Naive B cell (primary cell): ENCODE measurements at regions not wholly inside any gene's neighbourhood (a gene's known extent, or its start where the extent isn't known, plus 50 kb on each side); places are given as distances from the start of the nearest gene placed in this dataset.

Experiments
- ATAC-seq, 2 donors: fragments of 150-1000 bp; cut with Tn5 transposase; 2 replicates each; pipeline ENCODE4 v1.10.0; 2021; ENCODE audit warnings: low read depth in 2 of 2, mild to moderate bottlenecking in 2 of 2, moderate library complexity in 2 of 2
- DNase-seq: peaks from one replicate; pipeline ENCODE4 v3.0.0; 2022
- H3K27ac Mint-ChIP-seq, 6 donors: one replicate each; pipeline ENCODE4 v1.8.0; 2020 to 2022; ENCODE audit warnings: mild to moderate bottlenecking in 6 of 6, mixed read lengths in 6 of 6, moderate library complexity in 5 of 6, inconsistent platforms in 2 of 6
- H3K27me3 Mint-ChIP-seq, 3 donors: one replicate each; pipeline ENCODE4 v1.8.0; 2021 to 2022; ENCODE audit warnings: mixed read lengths in 3 of 3, mild to moderate bottlenecking in 1 of 3
- H3K36me3 Mint-ChIP-seq, 2 donors: one replicate each; pipeline ENCODE4 v1.8.0; 2020 to 2022; ENCODE audit warnings: mixed read lengths in 2 of 2, inconsistent platforms in 1 of 2, mild to moderate bottlenecking in 1 of 2
- H3K4me1 Mint-ChIP-seq, 3 donors: one replicate each; pipeline ENCODE4 v1.8.0; 2020 to 2022; ENCODE audit warnings: mixed read lengths in 3 of 3, inconsistent platforms in 1 of 3, mild to moderate bottlenecking in 1 of 3, moderate library complexity in 1 of 3
- H3K4me3 Mint-ChIP-seq, 8 donors: one replicate each; pipeline ENCODE4 v1.8.0; 2020 to 2022; ENCODE audit warnings: mild to moderate bottlenecking in 8 of 8, mixed read lengths in 8 of 8, moderate library complexity in 8 of 8, inconsistent platforms in 2 of 8
- H3K9me3 Mint-ChIP-seq, 7 donors: one replicate each; pipeline ENCODE4 v1.8.0; 2020 to 2022; ENCODE audit warnings: mixed read lengths in 7 of 7, mild to moderate bottlenecking in 5 of 7, inconsistent platforms in 2 of 7, moderate library complexity in 1 of 7

DNA sequence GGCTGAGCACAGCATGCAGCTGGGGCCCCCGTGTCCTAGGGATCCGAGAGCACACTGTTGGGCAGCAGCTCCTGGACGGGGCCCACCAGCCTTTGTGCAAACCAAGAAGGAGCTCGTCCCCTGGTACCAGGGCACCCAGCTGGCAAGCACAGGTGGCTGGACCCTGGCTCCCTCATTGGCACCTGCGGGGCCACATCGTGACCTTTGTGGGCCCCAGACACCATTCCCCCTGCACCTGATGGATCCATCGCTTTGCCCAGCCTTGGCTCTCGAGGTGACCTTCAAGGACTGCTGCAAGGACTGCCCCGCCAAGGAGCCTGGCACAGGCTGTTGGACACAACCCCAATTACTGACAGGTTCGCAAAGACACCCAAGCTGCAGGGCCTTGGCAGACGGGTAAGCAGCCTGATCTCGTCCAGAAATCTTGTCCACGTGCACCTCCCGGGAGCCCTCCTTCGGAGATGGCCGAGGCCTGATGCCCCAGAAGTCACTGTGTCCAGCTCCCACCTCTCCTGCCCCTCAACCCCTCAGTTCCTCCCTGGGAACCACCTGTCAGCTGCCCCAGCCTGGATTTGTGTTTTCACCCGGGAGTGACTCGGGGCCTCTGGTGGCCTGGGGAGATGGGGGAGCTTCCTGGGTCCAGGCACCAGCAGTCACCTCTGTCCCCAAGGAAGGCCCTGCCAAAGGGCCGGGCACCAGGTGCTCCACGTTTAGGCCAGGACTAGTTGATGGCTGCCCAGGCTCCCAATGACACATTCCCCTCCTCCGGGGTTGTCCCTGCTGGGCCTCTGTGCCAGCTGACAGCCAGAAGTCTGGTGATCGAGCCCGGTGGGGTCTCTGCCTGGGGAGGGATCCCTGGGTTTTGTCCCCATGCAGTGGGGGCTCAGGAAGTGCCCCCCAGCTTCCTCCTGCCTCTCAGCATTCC lies 137.1 kb upstream of the PPP1R26 start:
- no peak overlapping the region for H3K4me3 Mint-ChIP-seq
- H3K36me3 Mint-ChIP-seq, result no peaks in the 10 kb centered on the region
- no peaks in the 10 kb centered on the region for H3K4me1 Mint-ChIP-seq
- H3K9me3 Mint-ChIP-seq, result no peaks in the 10 kb centered on the region
- H3K27me3 Mint-ChIP-seq, result peaks cover 8 to 53% (median 24%) of the 10 kb centered on the region in 3 donors
- H3K27ac Mint-ChIP-seq, result no peak overlapping the region
- no peak for ATAC-seq
- no peak for DNase-seq

DNA sequence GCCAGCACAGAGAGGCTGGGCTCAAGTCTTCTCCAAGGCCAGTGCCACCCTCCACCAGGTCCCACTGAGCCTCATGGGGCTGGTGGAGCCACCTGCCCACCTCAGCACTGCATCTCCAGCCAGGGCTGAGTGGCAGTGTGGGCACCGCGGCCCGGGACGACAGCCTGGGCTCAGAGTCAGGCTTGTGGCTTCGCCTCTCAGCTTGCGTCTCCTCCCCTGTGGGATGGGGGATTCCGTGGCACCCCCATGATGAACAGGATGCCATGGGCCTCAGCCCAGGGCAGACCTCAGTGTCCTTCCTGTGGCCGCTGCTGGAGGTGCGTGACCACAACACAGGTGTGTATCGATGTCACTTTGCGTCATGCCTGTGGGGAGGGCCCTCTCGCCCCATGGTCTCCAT lies 136.4 kb upstream of the PPP1R26 start:
- Mint-ChIP-seq H3K4me1 (no peaks in the 10 kb centered on the region), H3K27me3 (peaks cover 14 to 53% (median 28%) of the 10 kb centered on the region in 3 donors), H3K4me3 (no peak overlapping the region), H3K36me3 (no peaks in the 10 kb centered on the region), H3K9me3 (no peaks in the 10 kb centered on the region), H3K27ac (no peak overlapping the region)
- DNase-seq (no peak), ATAC-seq (no peak)

DNA sequence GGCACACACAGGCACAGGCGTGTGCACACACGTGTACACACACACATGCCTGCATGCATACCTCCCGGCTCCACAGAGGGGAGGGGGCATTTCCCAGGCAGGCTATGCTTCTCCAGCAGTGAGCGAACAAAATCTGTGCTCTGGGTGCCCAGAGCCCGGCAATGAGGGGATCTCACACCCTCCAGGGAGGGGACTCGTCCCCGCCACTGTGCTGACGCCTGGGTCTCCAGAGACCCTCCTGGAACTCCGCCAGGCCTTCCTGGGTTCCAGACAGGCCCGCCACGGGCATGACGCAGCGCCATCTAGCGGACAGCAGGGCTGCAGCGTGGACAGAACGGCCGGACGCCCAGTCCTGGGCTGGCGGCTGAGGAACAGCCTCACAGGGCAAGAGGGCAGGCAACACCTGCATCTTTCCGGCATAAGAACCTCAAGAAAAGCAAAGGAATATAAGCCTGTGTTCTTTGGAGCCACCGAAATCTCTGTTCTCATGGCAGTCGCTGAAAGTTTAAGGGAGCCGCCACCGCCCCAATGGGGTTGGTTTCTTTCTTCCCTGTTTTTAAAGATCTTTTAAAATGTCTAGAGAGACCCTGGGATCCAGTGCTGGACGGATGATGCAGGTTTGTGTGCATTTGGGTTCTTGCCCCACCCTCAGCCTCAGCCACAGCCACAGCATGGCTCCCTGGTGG lies 135.6 kb upstream of the PPP1R26 start:
- Mint-ChIP-seq H3K9me3 (no peaks in the 10 kb centered on the region), H3K27me3 (peaks cover 14 to 50% (median 28%) of the 10 kb centered on the region in 3 donors)
- no peak for ATAC-seq

DNA sequence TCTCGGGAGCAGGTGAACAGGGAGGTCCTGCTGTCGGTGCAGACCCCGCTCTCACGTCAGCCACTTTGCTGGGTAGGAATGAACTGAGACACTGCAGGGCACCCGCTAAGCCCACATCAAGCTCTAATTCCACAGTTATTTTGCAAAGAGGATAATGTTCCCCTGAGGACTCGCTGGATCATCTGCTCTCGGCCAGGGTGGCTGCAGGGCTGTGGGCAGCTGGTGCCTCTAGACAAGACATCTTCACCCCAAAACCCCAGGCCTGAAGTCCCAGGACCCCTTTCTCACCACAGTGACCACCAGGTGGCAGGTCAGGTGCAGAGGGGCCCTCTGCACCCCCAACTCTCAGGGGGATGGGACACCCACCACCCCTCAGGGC lies 135.1 kb upstream of the PPP1R26 start:
- peaks cover 14 to 52% (median 28%) of the 10 kb centered on the region in 3 donors for H3K27me3 Mint-ChIP-seq
- no peak for ATAC-seq

More for the DNA sequence above, 135.6 kb upstream of the PPP1R26 start:
- Mint-ChIP-seq H3K4me1 (no peaks in the 10 kb centered on the region), H3K27ac (no peak overlapping the region), H3K4me3 (no peak overlapping the region), H3K36me3 (no peaks in the 10 kb centered on the region)
- peak; percentile 17 for DNase-seq

DNA sequence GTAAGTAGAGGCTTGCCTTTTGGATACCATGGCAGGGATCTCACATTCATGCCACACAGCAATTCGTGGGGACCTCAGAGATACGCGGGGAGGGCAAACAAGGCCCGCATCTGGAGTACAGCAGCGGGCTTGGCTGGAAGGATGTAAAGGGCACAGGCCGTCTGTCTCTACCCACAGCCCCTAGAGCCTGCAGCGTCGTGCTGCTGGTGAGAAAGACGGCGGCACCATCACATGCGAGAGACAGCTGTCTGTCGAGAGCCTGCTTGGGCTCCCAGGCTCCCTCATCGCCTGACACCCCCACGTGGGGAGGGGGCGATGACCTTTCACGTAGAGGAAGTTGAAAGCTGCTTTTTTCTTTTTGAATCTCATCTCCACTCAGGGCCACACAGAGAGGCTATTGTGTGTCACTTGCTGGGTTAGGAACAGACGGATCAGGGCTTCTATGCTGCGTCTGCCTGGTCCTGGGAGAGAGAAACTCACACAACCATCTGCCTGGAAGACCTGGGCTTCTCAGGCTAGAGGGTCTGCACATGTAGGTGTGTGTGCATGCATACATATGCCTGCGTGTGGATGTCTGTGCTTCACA lies 134.6 kb upstream of the PPP1R26 start:
- Mint-ChIP-seq H3K27ac (peak overlapping the region in 2 of 6 donors; percentile 12 to 20), H3K36me3 (no peaks in the 10 kb centered on the region), H3K4me3 (no peak overlapping the region), H3K4me1 (no peaks in the 10 kb centered on the region), H3K9me3 (no peaks in the 10 kb centered on the region), H3K27me3 (peaks cover 18 to 52% (median 26%) of the 10 kb centered on the region in 3 donors)
- DNase-seq (no peak), ATAC-seq (no peak)

More for the DNA sequence above, 135.1 kb upstream of the PPP1R26 start:
- Mint-ChIP-seq H3K36me3 (no peaks in the 10 kb centered on the region), H3K4me1 (no peaks in the 10 kb centered on the region), H3K4me3 (no peak overlapping the region), H3K27ac (peak overlapping the region in 2 of 6 donors; percentile 12 to 20), H3K9me3 (no peaks in the 10 kb centered on the region)
- DNase-seq, result no peak

DNA sequence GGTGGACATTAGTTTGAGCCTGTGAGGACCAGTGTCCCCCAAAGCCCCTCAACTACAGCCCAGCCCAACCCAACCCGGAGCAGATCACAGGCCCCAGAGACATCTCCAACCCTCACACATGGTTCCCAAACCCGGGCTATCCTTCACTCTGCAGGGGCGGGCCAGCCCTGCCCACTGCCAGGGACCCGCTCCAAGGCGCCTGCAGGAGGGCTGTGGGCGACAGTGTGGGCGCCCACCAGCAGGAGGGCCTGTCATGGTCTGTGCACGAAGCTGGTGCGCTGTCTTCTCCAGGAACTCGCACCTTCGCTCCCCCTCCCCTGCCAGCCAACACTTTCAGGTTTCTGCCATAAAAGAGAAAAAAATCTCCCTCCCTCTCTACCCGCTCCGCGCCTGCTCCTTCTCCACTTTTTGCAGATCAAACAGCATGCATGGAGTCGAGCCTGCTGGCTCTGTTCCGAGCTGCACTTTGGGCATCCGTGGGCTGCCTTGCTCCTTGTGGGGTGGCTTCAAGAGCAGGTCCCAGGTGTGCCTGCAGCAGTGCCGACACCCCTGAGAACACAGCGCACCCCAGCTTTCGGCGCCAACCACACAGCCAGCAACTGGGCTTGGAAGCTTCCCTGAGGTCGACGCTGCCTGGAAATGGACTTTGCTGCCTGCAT lies 133.7 kb upstream of the PPP1R26 start:
- Mint-ChIP-seq H3K36me3 (no peaks in the 10 kb centered on the region), H3K27ac (peak overlapping the region in 1 of 6 donors; percentile 74), H3K27me3 (peaks cover 18 to 49% (median 27%) of the 10 kb centered on the region in 3 donors), H3K4me3 (no peak overlapping the region), H3K4me1 (no peaks in the 10 kb centered on the region), H3K9me3 (no peaks in the 10 kb centered on the region)
- no peak for ATAC-seq
- DNase-seq, result no peak

DNA sequence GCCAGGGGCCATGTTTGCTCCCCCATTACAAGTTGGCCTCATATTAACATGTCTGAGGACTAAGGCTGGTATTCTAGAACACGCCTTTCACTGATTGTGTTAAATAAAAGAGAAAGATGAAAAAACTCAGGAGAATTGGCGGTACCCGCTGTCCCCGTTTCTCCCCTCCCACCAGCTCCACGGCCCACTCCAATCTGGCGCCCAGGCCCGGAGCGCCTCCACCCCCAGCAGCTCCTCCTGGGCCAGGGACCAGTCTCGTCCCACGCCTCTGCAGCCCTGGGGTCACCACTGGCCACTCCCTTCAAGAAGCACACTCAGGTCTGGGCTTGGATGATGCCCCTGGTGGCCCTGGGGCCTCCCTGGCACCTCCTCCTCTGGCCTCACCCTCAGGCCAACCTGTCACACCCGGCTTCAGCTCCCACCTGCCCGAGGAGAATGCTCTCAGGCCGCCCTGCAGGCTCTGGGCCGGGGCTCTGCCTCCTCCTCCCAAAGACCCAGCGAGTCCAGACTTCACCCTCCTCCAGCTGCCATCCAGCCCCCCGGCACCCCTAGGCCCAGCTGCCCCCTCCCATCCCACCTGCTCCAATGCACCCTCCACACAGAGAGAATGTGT lies 133.0 kb upstream of the PPP1R26 start:
- Mint-ChIP-seq H3K27me3 (peaks cover 14 to 49% (median 28%) of the 10 kb centered on the region in 3 donors), H3K4me3 (no peak overlapping the region), H3K36me3 (no peaks in the 10 kb centered on the region), H3K4me1 (no peaks in the 10 kb centered on the region), H3K27ac (no peak overlapping the region), H3K9me3 (no peaks in the 10 kb centered on the region)
- DNase-seq, result no peak
- no peak for ATAC-seq

DNA sequence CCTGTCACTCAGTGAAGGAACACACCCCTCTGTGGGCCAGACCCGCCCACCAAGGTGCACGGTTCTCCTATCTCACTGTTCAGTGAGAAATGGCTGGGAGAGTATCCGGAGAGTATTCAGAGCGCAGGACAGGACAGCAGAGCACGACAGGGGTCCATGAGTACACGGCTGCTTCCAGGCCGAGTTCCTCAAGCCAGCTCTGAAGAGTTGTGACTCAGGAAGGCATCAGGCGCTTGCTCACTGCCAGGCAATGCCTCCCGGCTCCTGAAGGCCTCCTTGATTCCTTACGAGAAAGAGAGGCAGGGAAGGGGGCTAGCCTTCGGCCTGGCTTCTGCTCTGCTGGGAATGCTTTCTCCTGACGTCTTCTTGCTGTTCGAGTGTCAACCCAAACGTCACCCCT lies 132.1 kb upstream of the PPP1R26 start:
- Mint-ChIP-seq H3K4me1 (no peaks in the 10 kb centered on the region), H3K36me3 (no peaks in the 10 kb centered on the region), H3K9me3 (no peaks in the 10 kb centered on the region), H3K27me3 (peaks cover 14 to 54% (median 28%) of the 10 kb centered on the region in 3 donors), H3K4me3 (no peak overlapping the region), H3K27ac (no peak overlapping the region)
- ATAC-seq (no peak), DNase-seq (no peak)

DNA sequence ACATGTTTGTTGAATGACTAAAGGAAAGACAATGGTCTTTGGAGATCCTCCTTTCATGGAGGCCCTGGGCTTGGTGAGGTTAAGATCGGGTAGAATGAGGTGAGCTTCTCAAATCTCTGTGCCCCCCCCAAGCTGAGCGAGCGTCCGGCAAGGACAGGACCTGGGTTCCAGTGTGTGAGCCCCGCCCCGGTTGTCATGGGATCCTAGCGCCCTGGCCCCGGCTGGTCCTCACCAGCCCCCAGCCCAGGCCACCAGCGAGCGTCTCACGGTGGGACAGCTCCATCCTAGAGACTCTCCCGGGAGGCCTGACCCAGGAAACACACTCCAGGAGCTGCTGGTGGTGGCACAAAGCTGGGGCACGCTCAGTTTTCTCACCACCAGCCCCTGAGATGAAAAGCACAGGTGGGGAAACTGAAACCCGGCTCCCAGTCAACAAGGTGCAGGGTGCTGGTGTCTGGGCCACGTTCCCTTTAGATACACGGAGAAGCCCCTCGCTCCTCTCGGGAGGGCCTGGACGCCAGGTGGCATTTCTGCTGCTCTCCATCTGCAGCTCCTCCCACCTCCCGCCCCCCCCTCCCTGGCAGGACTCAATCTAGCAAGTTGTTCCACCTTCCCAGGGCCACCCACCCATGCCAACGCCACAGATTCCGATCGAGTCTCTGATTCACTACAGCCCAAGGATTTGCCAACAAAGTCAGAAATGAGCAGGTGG lies 131.3 kb upstream of the PPP1R26 start:
- Mint-ChIP-seq H3K4me1 (no peaks in the 10 kb centered on the region), H3K4me3 (no peak overlapping the region)

DNA sequence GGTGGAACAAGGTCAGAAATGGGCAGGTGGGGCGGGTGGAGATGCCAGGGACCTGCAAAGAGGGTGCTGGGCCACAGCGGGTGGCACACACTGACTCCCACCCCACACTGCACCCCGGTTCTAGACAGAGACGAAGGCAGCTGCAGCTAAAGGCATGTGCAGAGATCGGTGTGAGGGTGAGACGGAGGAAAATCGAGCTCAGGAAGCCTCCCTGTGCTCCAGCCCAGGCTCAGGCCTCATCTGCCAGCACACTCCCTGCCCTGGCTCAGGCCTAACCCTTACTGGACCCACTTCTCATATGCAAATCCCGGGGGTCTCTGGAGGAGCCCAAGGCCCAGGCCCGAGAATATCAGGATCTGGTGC lies 130.8 kb upstream of the PPP1R26 start:
- H3K4me1 Mint-ChIP-seq, result no peaks in the 10 kb centered on the region
- no peaks in the 10 kb centered on the region for H3K9me3 Mint-ChIP-seq
- ATAC-seq (no peak), DNase-seq (no peak)
- peaks cover 12 to 48% (median 28%) of the 10 kb centered on the region in 3 donors for H3K27me3 Mint-ChIP-seq
- H3K27ac Mint-ChIP-seq, result no peak overlapping the region
- H3K4me3 Mint-ChIP-seq, result no peak overlapping the region
- H3K36me3 Mint-ChIP-seq, result no peaks in the 10 kb centered on the region

More for the DNA sequence above, 131.3 kb upstream of the PPP1R26 start:
- Mint-ChIP-seq H3K27ac (no peak overlapping the region), H3K36me3 (no peaks in the 10 kb centered on the region), H3K27me3 (peaks cover 14 to 51% (median 28%) of the 10 kb centered on the region in 3 donors), H3K9me3 (no peaks in the 10 kb centered on the region)
- ATAC-seq (no peak), DNase-seq (no peak)

DNA sequence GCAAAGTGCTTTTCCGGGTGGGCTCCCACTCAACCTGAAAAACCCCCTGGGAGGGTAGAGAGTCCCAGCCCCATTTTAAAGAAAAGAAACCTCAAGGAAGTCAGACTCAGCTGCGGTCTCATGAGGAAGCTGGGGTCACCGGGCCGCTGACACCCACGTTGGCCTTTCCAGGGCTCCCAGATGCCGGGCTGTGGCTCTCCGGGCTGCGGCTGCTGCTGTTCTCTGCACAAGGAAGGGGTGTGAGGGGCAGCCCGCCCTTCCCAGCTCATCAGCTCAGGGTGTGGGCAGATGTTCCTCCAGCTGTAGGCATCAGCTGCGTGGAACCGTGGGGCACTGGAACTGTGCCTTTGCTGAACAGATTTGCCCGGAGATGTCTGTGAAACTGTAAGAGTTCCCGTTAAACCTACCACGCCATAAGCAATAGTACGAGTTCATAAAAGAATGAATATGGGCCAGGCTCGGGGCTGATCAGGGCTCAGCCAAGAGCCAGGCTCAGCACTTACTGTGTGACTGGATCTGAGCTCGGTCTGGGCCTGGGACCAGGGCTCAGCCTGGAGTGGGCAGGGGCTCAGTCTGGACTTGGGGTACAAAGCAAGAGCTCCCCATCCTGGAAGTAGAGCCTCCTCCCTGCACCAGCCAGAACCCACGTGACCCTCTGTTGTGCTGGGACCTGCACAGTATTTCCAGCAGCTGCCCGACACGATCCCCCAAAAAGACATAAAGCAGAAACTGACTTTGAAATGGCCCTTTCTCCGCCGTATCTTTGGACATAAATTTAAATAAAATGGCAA lies 130.2 kb upstream of the PPP1R26 start:
- Mint-ChIP-seq H3K4me1 (no peaks in the 10 kb centered on the region), H3K27me3 (peaks cover 9 to 46% (median 28%) of the 10 kb centered on the region in 3 donors), H3K36me3 (no peaks in the 10 kb centered on the region), H3K9me3 (no peaks in the 10 kb centered on the region), H3K4me3 (no peak overlapping the region), H3K27ac (peak overlapping the region in 1 of 6 donors; percentile 65)
- ATAC-seq (no peak), DNase-seq (no peak)

DNA sequence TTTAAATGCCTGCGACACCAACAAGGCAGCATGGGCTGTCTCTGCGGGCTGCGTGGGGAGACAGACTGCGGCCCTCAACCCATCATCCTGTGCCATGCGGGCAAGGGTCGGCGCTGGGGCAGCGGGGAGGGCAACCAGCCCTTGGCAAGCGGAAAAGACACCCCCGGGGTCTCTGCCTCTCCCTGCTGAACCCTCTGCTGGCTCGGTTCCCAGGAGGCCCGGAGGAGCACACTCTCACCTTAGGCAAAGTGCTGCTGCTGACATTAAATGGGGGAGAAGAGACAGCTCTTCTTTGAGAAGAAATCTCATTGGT lies 129.6 kb upstream of the PPP1R26 start:
- DNase-seq (no peak), ATAC-seq (no peak)
- H3K9me3 Mint-ChIP-seq, result no peaks in the 10 kb centered on the region
- no peaks in the 10 kb centered on the region for H3K4me1 Mint-ChIP-seq
- no peak overlapping the region for H3K27ac Mint-ChIP-seq
- peak overlapping the region in 1 of 8 donors; percentile 33 for H3K4me3 Mint-ChIP-seq
- H3K27me3 Mint-ChIP-seq, result peaks cover 9 to 41% (median 28%) of the 10 kb centered on the region in 3 donors
- H3K36me3 Mint-ChIP-seq, result no peaks in the 10 kb centered on the region
